ENCODE measurements at regions not wholly inside any gene's neighbourhood (a gene's known extent, or its start where the extent isn't known, plus 50 kb on each side); places are given as distances from the start of the nearest gene placed in this dataset.

- POLR2A ChIA-PET: interaction anchor here (0.9 kb wide), 1 partner anchor 11 kb away, joined by 3 read pairs; no protein-coding TSS in a partner anchor
- TF ChIP-seq ZNF561 (tag by site-specific recombination; IDR thresholded peaks at IDR 0.05; ENCODE audit: borderline replicate concordance): no peak
- TF ChIP-seq ZBTB8A (tag by site-specific recombination; IDR thresholded peaks at IDR 0.05): no peak
- TF ChIP-seq ZNF629 (tag by site-specific recombination; IDR thresholded peaks at IDR 0.05): no peak
- TF ChIP-seq OSR2 (tag by site-specific recombination; IDR thresholded peaks at IDR 0.05): no peak
- TF ChIP-seq KLF17 (tag by site-specific recombination; IDR thresholded peaks at IDR 0.05): no peak
- no peak for TF ChIP-seq ZNF529 (tag by site-specific recombination; IDR thresholded peaks at IDR 0.05; ENCODE audit: insufficient replicate concordance)
- no peak for TF ChIP-seq ZNF707 (tag by site-specific recombination; IDR thresholded peaks at IDR 0.05)
- no peak for TF ChIP-seq ZNF148 (tag by site-specific recombination; IDR thresholded peaks at IDR 0.05; ENCODE audit: borderline replicate concordance)
- TF ChIP-seq ZNF174 (tag by site-specific recombination; IDR thresholded peaks at IDR 0.05): no peak
- TF ChIP-seq ZNF596 (tag by site-specific recombination; IDR thresholded peaks at IDR 0.05): no peak
- no peak for TF ChIP-seq IKZF3 (tag by site-specific recombination; IDR thresholded peaks at IDR 0.05)
- TF ChIP-seq ZNF837 (tag by site-specific recombination; IDR thresholded peaks at IDR 0.05): no peak
- TF ChIP-seq KLF16 (tag by site-specific recombination; IDR thresholded peaks at IDR 0.05): no peak
- no peak for TF ChIP-seq ZNF138 (tag by site-specific recombination; IDR thresholded peaks at IDR 0.05; ENCODE audit: borderline replicate concordance)
- no peak for TF ChIP-seq ZNF792 (tag by site-specific recombination; IDR thresholded peaks at IDR 0.05)
- TF ChIP-seq GLIS1 (tag by site-specific recombination; IDR thresholded peaks at IDR 0.05): no peak
- Histone ChIP-seq H3K4me1 (ENCODE audit: control insufficient read depth, insufficient read depth, low read length) (no peaks in the 10 kb centered on the region), H3K27ac (ENCODE audit: extremely low read depth, low read depth, low read length) (no peak overlapping the region), H3K36me3 (ENCODE audit: control insufficient read depth in 2 of 2, insufficient read depth in 1 of 2, low read length in 2 of 2) (no peaks in the 10 kb centered on the region), H3K9me3 (ENCODE audit: control insufficient read depth, insufficient read depth, low read depth, low read length) (no peaks in the 10 kb centered on the region), H3K4me3 (ENCODE audit: low read depth, low read length) (no peak overlapping the region)
- CTCF ChIA-PET: interaction anchor here (1.2 kb wide), 1 partner anchor 24 kb away, joined by 6 read pairs; no protein-coding TSS in a partner anchor
Measured at GRCh38 chr21:14888202-14888601, 176.6 kb downstream of the NRIP1 start.

DNA sequence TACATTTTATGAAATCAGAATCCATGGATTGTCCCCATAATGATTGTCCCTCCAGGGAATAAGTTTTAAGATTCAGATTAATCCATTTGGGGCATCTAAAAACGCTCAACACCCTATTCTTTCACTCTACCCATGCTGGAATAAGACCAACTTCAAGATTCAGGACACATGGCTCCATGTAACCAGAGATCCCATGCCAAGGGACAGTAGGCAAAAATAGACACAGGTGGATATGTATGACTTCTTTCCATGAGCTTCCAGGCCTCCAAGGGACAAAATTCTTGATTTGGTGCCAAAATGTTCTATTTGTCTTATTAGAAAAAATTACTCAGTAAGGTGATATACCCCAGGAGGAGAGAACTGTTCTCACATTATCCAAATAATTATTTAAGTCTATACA is 178.8 kb downstream of the NRIP1 start:
- no peaks in the 10 kb centered on the region for H3K36me3 ChIP-seq (ENCODE audit: control insufficient read depth in 2 of 2, insufficient read depth in 1 of 2, low read length in 2 of 2)
- ChIA-PET CTCF (interaction anchor here (0.9 kb wide), 1 partner anchor 22 kb away, joined by 3 read pairs; no protein-coding TSS in a partner anchor), POLR2A (no interaction called here)

More for the DNA sequence above, 178.8 kb downstream of the NRIP1 start:
- TF ChIP-seq REPIN1 (tag by site-specific recombination; IDR thresholded peaks at IDR 0.05; ENCODE audit: low read depth): no peak
- TF ChIP-seq, protein P1, sequence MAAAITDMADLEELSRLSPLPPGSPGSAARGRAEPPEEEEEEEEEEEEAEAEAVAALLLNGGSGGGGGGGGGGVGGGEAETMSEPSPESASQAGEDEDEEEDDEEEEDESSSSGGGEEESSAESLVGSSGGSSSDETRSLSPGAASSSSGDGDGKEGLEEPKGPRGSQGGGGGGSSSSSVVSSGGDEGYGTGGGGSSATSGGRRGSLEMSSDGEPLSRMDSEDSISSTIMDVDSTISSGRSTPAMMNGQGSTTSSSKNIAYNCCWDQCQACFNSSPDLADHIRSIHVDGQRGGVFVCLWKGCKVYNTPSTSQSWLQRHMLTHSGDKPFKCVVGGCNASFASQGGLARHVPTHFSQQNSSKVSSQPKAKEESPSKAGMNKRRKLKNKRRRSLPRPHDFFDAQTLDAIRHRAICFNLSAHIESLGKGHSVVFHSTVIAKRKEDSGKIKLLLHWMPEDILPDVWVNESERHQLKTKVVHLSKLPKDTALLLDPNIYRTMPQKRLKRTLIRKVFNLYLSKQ (tag by site-specific recombination; IDR thresholded peaks at IDR 0.05; ENCODE audit: borderline replicate concordance): no peak
- no peak for TF ChIP-seq ZNF707 (tag by site-specific recombination; IDR thresholded peaks at IDR 0.05)
- TF ChIP-seq, protein P2, sequence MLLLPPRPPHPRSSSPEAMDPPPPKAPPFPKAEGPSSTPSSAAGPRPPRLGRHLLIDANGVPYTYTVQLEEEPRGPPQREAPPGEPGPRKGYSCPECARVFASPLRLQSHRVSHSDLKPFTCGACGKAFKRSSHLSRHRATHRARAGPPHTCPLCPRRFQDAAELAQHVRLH (tag by site-specific recombination; IDR thresholded peaks at IDR 0.05): no peak
- no peak for TF ChIP-seq ZXDB (tag by site-specific recombination; IDR thresholded peaks at IDR 0.05)
- TF ChIP-seq ZNF654 (tag by site-specific recombination; IDR thresholded peaks at IDR 0.05; ENCODE audit: low read depth): no peak
- TF ChIP-seq ZNF701 (tag by site-specific recombination; IDR thresholded peaks at IDR 0.05): no peak
- TF ChIP-seq, protein P3, sequence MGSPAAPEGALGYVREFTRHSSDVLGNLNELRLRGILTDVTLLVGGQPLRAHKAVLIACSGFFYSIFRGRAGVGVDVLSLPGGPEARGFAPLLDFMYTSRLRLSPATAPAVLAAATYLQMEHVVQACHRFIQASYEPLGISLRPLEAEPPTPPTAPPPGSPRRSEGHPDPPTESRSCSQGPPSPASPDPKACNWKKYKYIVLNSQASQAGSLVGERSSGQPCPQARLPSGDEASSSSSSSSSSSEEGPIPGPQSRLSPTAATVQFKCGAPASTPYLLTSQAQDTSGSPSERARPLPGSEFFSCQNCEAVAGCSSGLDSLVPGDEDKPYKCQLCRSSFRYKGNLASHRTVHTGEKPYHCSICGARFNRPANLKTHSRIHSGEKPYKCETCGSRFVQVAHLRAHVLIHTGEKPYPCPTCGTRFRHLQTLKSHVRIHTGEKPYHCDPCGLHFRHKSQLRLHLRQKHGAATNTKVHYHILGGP (tag by site-specific recombination; IDR thresholded peaks at IDR 0.05): no peak
- TF ChIP-seq PRDM6 (tag by site-specific recombination; IDR thresholded peaks at IDR 0.05): no peak
- TF ChIP-seq ZNF248 (tag by site-specific recombination; IDR thresholded peaks at IDR 0.05): no peak
- no peaks in the 10 kb centered on the region for H3K4me1 ChIP-seq (ENCODE audit: control insufficient read depth, insufficient read depth, low read length)
- no peak overlapping the region for H3K4me3 ChIP-seq (ENCODE audit: low read depth, low read length)
- H3K9me3 ChIP-seq (ENCODE audit: control insufficient read depth, insufficient read depth, low read depth, low read length): no peaks in the 10 kb centered on the region
- H3K27ac ChIP-seq (ENCODE audit: extremely low read depth, low read depth, low read length): no peak overlapping the region
